RKO (cell line): ENCODE measurements at regions not wholly inside any gene's neighbourhood (a gene's known extent, or its start where the extent isn't known, plus 50 kb on each side); places are given as distances from the start of the nearest gene placed in this dataset.

ENCODE experiments used
- DNase-seq: peaks from one replicate; pipeline ENCODE4 v3.0.0-alpha.2; 2016; ENCODE audit warnings: low spot score

DNA sequence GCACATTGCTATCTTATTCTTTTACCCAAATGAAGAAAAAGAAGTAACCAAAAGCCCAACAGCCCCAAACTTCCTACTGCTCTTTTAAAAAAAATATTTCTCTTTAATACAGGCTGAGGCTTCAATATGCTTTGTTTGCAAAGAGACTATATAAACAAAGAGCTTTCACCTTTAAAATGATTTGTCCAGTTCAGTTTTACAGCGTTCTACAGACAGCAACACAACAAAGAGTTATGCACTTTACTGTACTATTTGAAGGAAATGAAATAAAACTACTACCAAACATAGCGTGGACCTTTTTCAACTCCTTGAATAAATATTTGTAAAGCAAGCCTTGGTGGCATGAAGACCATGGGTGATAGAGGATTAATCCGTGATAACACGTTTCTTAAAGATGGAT lies 151.2 kb downstream of the FGF9 start:
- DNase-seq = no peak

GRCh38 chr13:21823416-21823815 lies 152.5 kb downstream of the FGF9 start:
- DNase-seq = no peak

GRCh38 chr13:21823949-21824348 lies 153.1 kb downstream of the FGF9 start:
- DNase-seq = no peak

DNA sequence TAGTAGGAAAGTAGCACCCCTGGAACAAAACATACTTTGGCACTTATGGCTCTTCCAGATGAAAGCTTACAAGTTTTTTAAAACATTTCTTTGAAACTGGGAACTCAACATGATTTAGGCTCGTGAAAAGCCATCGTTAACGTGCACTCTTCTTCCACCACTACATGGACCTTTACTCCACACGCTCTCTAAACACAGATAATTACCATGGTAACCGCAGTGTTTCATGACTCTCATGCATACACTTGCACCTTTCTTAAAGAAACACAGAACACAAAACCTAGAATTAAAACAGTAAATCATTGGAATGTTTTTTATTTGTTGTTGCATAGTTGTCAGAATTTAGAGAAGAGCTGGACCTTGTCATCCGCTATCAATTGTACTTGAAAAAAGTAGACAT lies 154.3 kb downstream of the FGF9 start:
- no peak for DNase-seq

- peak; percentile 5 for DNase-seq
These were observed 154.9 kb downstream of the FGF9 start for GRCh38 chr13:21825801-21826200.

DNA sequence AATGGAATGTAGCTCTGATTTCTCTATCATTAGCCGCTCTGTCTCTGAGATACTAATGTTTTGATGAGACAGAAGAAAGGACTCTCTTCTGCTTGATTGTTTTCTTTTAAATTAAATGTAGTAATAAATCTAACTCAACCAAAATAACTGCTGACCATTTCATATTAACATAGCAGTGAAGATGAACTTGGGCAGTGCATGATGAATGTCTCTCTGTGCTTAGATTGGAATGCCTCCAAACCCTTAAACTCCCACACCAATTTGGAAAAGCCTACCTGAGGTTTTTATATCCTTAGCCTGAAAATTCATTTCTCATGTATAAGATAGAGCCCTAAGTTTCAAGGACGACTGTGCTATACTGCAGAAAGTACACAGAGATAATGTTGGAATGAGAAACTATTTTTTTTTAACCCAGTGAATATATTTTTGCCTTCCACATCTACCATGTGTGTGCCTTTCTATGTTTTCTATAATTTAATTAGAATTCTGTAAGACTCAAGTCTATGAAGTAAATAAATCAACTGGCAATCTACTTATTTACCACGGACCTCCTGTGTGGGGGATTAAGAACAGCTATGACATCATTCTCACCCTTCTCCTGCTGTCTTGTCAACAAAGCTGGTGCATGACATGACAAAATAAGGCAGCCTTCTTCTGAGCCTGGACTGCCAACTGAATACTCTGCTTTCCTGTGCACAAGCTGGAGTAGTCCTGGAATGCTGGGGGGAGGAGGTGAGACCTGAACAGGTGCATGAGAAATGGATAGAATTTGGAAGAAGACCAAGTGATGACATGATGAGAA lies 155.5 kb downstream of the FGF9 start:
- DNase-seq = no peak

- no peak for DNase-seq
These were observed 160.9 kb downstream of the FGF9 start for GRCh38 chr13:21831654-21832324.

- no peak for DNase-seq
These were observed 163.0 kb downstream of the FGF9 start for GRCh38 chr13:21833921-21834320.

DNA sequence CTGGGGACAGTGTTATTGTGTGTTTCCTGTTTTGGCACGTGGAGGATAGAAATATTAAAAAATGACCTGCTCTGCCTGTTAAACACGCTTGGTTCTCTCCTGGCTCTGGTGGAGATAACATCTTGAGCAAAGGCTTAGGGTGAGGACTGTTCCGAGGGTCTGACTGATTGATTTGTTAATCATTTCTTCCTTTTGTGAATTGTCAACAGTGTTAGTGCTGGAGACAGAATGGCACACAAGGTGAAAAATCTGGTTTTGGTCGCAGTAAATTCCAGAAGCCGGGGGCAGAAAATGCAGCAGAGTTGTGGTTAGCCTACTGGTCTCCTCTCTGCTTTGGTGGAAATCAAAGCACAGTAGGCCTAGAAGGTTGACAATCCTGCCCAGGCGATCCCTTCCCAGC lies 163.6 kb downstream of the FGF9 start:
- DNase-seq = no peak

DNA sequence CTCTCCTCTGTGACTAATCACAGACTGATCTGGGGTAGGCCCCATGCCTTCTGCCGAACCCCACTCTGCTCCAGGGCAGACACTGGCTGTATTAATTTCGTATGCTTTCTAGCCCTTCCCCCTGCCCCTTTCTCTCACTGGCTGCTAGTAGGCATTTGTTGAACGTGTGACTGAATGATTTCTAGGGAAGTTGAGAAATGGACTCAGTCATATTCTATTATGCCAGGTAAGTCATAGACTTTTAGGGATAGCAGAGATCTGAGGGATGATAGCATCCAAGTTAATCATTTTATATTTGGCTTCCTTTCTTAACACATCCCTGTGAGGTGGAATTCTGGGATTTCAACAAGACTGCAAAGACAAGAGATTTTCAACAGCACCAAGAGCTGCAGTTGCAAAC lies 166.4 kb downstream of the FGF9 start:
- DNase-seq = no peak

- no peak for DNase-seq
These were observed 167.1 kb downstream of the FGF9 start for GRCh38 chr13:21837841-21838551.

DNA sequence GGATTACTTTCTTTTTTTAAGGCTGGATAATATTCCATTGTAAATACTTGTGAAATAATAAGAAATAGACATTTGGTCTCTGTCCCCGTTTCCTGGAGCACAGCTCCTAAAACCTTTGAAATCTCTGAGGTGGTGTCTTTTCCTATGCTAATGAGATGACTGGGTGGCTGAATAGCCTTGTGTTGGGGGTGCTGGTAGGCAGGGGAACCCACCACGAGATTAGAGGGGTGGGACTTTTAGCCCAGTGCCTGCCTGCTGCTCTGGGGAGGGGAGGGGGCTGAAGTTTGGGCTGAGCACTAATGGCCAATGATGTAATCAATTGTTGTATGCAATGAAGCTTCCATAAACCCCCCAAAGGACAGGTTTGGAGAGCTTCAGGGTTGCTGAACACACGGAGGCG lies 175.7 kb downstream of the FGF9 start:
- no peak for DNase-seq

DNA sequence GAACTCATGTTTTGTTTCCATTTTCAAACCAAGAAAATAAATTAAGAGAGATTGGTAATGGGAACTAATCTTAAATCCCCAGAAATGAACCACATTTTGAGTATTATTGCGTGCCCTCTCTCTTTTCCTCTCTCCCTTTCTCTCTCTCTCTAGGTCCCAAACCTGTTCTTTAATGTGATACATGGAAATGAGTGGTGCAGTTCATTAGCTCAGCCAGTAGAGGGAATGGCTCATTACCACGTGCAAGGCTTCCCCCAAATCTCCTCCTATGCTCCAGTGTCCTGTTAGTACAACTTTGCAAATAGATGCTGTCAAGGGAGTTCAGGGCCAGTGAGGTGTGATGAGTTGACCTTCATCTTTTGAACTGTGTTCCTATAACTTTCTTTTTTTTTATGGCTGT lies 178.4 kb downstream of the FGF9 start:
- peak; percentile 51 for DNase-seq

DNA sequence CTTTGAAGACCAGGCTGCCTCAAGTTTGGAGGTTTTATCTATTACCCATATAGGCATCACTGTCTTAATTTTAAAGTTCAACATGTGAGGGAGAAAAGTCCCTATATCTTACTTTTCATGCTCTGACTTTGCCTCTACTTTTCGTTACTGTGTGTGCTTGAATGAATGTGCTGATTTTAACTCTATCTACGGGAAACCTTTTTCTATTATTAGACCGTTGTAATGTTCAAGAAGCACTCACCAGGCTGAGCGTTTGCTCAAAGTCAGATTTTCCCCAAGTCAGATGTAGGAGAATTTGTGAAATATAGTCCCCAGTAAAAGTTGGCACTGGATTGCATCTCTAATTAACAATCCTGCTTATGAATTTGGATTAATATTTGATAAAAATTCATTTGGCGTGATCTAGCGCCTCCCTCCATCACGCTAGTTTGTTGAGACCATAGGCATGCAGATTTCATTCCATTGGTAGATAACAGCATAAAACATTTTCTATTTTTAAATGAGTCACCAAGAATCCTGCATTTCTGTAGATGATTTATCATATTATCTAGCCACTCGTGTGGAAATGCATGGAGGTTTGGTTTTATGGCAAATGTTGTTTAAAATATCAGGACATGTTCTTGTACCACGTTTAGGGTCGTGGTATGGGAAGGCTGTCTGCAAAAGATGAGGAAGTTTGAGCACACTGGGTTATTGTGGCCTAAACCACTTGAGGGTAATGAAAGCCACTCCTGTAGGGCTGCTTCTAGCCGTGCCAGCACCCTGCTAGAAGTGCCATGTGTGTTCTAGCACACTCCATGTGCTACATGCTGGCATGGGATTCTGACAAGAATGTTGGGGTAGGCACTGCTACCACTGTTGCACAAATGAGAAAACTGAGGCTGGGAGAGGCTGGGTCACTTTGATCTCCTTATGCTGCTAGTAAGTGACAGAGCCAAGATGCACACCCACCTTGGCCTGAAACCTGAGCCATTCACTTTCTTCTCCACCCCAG lies 179.4 kb downstream of the FGF9 start:
- DNase-seq = no peak

DNA sequence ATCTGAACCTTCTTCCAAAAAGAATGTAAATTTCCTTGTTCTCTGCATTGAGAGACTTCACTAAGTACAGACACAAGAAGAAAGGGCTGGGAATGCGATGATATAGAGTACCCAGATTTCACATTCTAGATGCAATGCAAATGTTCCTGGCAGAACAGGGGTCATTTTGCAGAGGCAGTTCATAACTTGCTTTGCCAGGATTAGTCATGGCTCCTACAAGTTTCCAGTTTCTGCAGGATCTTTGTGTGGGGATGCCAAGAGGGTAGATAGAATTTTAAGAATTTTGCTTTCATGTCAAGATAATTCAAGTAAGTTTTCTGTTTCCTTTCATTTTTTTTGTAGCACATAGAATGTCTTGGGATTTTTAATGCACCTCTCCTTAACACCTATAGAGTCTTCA lies 181.2 kb downstream of the FGF9 start:
- DNase-seq = no peak

GRCh38 chr13:21853779-21854178 lies 182.9 kb downstream of the FGF9 start:
- DNase-seq = no peak

DNA sequence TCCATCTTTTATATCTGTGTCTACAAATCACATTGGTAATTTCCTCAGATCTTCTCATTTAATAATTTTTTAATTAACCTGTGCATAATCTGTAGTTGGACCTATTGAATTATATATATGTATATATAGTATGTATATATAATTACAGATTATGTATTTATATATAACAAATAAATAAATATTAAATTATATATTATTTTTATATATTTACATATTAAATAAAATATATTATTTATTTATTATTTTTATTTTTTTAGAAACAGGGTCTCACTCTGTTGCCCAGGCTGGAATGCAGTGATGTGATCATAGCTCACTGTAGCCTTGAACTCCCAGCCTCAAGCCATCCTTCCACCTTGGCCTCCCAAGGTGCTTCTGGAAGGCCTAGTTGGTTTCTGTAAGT lies 197.9 kb downstream of the FGF9 start:
- DNase-seq = no peak

GRCh38 chr13:21871382-21871781 lies 200.5 kb downstream of the FGF9 start:
- no peak for DNase-seq

DNA sequence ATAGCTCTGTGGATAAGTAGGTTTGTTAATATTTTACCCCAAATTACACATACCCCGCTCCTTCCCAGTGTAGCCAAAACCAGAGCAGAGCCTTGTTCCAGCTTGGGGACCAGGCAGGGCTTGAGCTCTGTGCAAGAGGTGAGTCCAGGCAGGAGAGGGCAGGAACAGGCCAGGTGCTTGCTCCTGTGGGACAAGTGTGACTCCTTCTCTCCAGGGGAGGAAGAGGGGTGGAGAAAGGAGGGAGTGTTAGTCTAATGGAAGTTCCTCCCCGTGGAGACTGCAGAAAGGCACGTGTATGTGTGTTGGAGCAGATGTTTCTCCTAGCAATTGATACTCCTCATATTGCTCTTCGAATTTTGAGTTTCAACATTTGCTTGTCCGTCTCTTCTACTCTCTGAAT lies 201.0 kb downstream of the FGF9 start:
- DNase-seq = no peak

DNA sequence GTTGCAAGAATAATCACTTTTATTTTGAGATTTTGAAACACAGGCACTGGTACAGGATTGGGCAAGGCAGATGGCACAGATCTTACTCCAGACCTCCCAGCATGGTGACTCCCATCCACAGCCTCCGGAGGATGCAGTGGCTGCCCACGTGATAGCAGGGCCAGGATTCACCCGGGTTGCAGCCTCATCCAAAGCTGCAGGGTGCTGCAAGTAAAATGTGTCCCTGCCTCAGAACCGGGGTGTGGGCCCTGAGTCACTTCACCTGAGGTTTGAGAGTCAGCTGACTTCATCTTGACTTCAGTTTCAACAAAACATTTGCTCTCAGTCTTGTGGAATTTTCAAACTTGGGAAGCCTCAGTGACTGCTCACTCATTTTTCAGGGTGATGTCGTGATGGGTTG lies 201.9 kb downstream of the FGF9 start:
- DNase-seq = no peak

- no peak for DNase-seq
These were observed 204.2 kb downstream of the FGF9 start for GRCh38 chr13:21875116-21875515.
